T-cell (primary cell): ENCODE measurements at regions not wholly inside any gene's neighbourhood (a gene's known extent, or its start where the extent isn't known, plus 50 kb on each side); places are given as distances from the start of the nearest gene placed in this dataset.

Source experiments
- ATAC-seq, 4 experiments: fragments of 200-7000 bp in 3 of 4; fragments of 150-1000 bp in 1 of 4; cut with Tn5 transposase; replicated peaks in 1 of 4; 1 replicate in 3 of 4; 2 replicates in 1 of 4; pipeline ENCODE4 v1.10.0; 2021; ENCODE audit warnings: moderate library complexity in 3 of 4, mild to moderate bottlenecking in 2 of 4, moderate number of reproducible peaks in 1 of 4
- CTCF ChIA-PET, 2 donors: fragments of 300-600 bp; sonication (Branson Sonifier 250); formaldehyde crosslinking; loops; one replicate each; lab custom pipeline; 2022; ENCODE audit warnings: antibody characterized with exemption in 2 of 2; lab: Charles Lee
- POLR2A ChIA-PET, 2 donors: fragments of 300-600 bp; sonication (Branson Sonifier 250); formaldehyde crosslinking; loops; one replicate each; lab custom pipeline; 2022; ENCODE audit warnings: antibody characterized with exemption in 2 of 2; lab: Charles Lee
- DNase-seq, 35 experiments: peaks; one replicate each; pipeline versions ENCODE4 v3.0.0 to v3.0.0-alpha.2; 2013 to 2023
- H3K27ac ChIP-seq: one replicate; pipeline ENCODE4 v1.5.1; 2013; ENCODE audit warnings: low read length
- H3K27me3 ChIP-seq, 2 experiments: replicated peaks in 1 of 2; 1 replicate in 1 of 2; 2 replicates in 1 of 2; pipeline versions ENCODE4 v1.6.1 to v1.7.0; 2013; ENCODE audit warnings: low read length in 1 of 2, mixed read lengths in 1 of 2; ENCODE audit not compliant: control insufficient read depth in 2 of 2, insufficient read depth in 2 of 2; ENCODE audit errors: extremely low read depth in 1 of 2
- H3K36me3 ChIP-seq, 2 donors: 1 replicate in 1 of 2; 2 replicates in 1 of 2; pipeline versions ENCODE4 v1.6.1 to v1.7.0; 2013; ENCODE audit warnings: low read length in 1 of 2; ENCODE audit not compliant: control insufficient read depth in 2 of 2, insufficient read depth in 1 of 2; ENCODE audit errors: extremely low read depth in 1 of 2
- H3K4me1 ChIP-seq, 2 experiments: 1 replicate in 1 of 2; 2 replicates in 1 of 2; pipeline versions ENCODE4 v1.6.1 to v1.7.0; 2013; ENCODE audit warnings: low read length in 2 of 2, mixed read lengths in 1 of 2; ENCODE audit not compliant: insufficient read depth in 2 of 2, control insufficient read depth in 1 of 2; ENCODE audit errors: extremely low read depth in 1 of 2
- H3K4me3 ChIP-seq, 2 donors: 1 replicate in 1 of 2; 2 replicates in 1 of 2; pipeline versions ENCODE4 v1.5.1 to v1.7.0; 2013; ENCODE audit warnings: mild to moderate bottlenecking in 2 of 2, low read length in 1 of 2, moderate library complexity in 1 of 2; ENCODE audit not compliant: control insufficient read depth in 1 of 2; ENCODE audit errors: extremely low read depth in 1 of 2
- H3K9me3 ChIP-seq: 2 replicates; pipeline ENCODE4 v1.7.0; 2013
- H3K27ac Mint-ChIP-seq, 2 donors: one replicate each; pipeline ENCODE4 v1.8.0; 2020 to 2021; ENCODE audit warnings: mild to moderate bottlenecking in 2 of 2, mixed read lengths in 2 of 2
- H3K27me3 Mint-ChIP-seq, 2 donors: one replicate each; pipeline ENCODE4 v1.8.0; 2021 to 2022; ENCODE audit warnings: mixed read lengths in 2 of 2
- H3K36me3 Mint-ChIP-seq: one replicate; pipeline ENCODE4 v1.8.0; 2021; ENCODE audit warnings: mixed read lengths
- H3K4me1 Mint-ChIP-seq, 3 donors: one replicate each; pipeline ENCODE4 v1.8.0; 2020 to 2022; ENCODE audit warnings: mixed read lengths in 3 of 3, mild to moderate bottlenecking in 1 of 3
- H3K4me3 Mint-ChIP-seq, 3 donors: one replicate each; pipeline ENCODE4 v1.8.0; 2020 to 2022; ENCODE audit warnings: mild to moderate bottlenecking in 3 of 3, mixed read lengths in 3 of 3, moderate library complexity in 3 of 3
- H3K9me3 Mint-ChIP-seq, 3 donors: one replicate each; pipeline ENCODE4 v1.8.0; 2020 to 2022; ENCODE audit warnings: mixed read lengths in 3 of 3
- WGBS: methylation state at CpG from one replicate; pipeline ENCODE4 v1.1.5; 2013; ENCODE audit warnings: missing lambda C conversion rate; ENCODE audit not compliant: insufficient coverage; 5-methylcytosine and 5-hydroxymethylcytosine counted together

DNA sequence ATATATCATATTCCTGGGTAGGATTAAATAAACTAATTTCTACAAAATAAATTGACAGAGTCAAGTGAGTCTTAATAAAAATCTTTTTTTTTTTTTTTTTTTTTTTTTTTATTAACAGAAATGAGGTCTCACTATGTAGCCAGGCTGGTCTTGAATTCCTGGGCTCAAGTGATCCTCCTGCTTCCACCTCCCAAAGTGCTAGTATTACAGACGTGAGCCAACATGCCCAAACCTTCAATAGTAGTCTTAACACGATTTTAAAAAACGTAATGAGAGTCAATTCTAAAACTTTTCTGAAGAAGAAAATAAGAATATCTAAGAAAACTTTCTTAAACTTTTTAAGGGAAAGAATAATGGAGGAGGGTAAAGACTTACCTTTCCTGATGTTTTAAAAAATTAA lies 84.2 kb downstream of the YIPF5 start:
- Histone ChIP-seq H3K4me1 (no peaks in the 10 kb centered on the region), H3K27me3 (no peaks in the 10 kb centered on the region), H3K4me3 (no peak overlapping the region), H3K36me3 (no peaks in the 10 kb centered on the region), H3K9me3 (no peaks in the 10 kb centered on the region), H3K27ac (no peak overlapping the region)
- ATAC-seq (no peak), DNase-seq (no peak)
- WGBS = no CpG with 5 or more reads among the region's 3 CpGs
- no peak overlapping the region for H3K27ac Mint-ChIP-seq
- no peak overlapping the region for H3K4me3 Mint-ChIP-seq
- no peaks in the 10 kb centered on the region for H3K36me3 Mint-ChIP-seq
- peaks cover 0 to 5% of the 10 kb centered on the region in 2 donors for H3K27me3 Mint-ChIP-seq
- peaks cover 0 to 13% (median 7%) of the 10 kb centered on the region in 3 donors for H3K9me3 Mint-ChIP-seq
- CTCF ChIA-PET = no interaction called here
- peaks cover 0 to 8% (median 2%) of the 10 kb centered on the region in 3 donors for H3K4me1 Mint-ChIP-seq
- POLR2A ChIA-PET = no interaction called here

DNA sequence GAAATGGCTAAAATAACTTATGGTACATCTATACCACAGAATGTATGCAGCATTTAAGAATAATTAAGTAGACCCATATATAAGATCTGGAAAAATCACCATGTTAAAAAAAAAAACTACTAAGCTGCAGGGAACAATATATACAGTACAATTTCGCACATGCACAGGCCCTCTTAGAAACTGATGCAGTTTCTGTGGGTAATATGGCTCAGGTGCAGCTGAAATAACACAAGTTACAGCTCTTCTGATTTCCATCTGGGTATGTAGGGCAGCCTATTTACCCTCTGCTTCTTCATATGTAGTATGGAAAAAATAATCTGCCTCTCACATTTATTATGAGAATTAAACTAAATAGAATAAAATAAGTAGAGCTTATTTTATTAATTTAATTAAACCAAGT lies 82.9 kb downstream of the YIPF5 start:
- H3K4me1 Mint-ChIP-seq = peaks cover 0 to 8% (median 2%) of the 10 kb centered on the region in 3 donors

DNA sequence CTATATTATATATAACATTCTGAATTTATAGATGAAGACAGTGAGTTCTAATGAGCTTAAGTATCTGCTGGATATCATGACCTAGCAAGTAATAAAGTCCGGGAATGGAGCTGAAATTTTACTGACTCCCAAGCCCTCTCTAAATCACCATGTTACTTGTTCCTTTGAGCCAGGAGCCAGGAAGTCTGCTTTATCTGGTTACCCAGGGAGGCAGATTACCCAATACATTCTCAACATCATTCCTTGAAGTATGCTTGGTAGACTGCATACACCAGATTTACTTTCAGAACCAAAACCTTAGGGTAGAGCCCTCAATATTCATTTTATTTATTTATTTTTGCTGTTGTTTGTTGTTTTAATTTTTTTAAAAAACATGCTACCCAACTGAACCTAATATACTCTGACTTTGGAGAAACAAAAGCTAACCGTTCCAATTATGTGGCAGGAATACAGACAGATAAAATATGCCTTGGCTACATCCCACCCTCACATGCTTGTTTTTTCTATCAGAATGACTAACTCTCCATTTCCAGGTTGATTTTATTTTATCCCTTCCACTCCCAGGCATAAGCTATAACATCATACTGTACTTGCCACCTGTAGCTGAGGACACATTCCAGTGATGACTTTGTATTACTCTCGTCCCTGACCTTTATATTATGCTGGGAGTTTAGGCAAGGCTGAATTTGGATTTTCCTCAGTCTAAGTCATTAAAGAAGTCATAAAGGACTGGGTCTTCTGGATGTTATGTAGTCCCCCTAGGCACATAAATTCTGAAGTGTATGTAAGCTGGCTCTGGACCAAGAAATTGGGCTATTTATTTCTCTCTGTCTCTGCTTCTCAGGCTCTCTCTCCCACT lies 82.0 kb downstream of the YIPF5 start:
- Histone ChIP-seq H3K4me1 (no peaks in the 10 kb centered on the region), H3K9me3 (no peaks in the 10 kb centered on the region), H3K4me3 (no peak overlapping the region), H3K27ac (no peak overlapping the region), H3K27me3 (no peaks in the 10 kb centered on the region), H3K36me3 (no peaks in the 10 kb centered on the region)
- WGBS = no CpG with 5 or more reads among the region's 3 CpGs
- ATAC-seq (no peak), DNase-seq (no peak)
- Mint-ChIP-seq H3K9me3 (no peaks in the 10 kb centered on the region), H3K36me3 (no peaks in the 10 kb centered on the region), H3K27ac (no peak overlapping the region), H3K27me3 (peaks cover 1 to 4% of the 10 kb centered on the region in 2 donors), H3K4me1 (peaks cover 1 to 9% (median 4%) of the 10 kb centered on the region in 3 donors), H3K4me3 (no peak overlapping the region)
- ChIA-PET POLR2A (interaction anchor here in 1 of 2 donors (0.7 kb wide), 1 partner anchor 13 kb away, joined by 3 read pairs; no protein-coding TSS in a partner anchor), CTCF (no interaction called here)

More for the DNA sequence above, 82.9 kb downstream of the YIPF5 start:
- H3K27me3 Mint-ChIP-seq = peaks cover 1 to 4% of the 10 kb centered on the region in 2 donors
- no peak overlapping the region for H3K27ac Mint-ChIP-seq
- no peak overlapping the region for H3K4me3 Mint-ChIP-seq
- no peak overlapping the region for H3K27ac ChIP-seq
- H3K36me3 ChIP-seq = no peaks in the 10 kb centered on the region
- ATAC-seq (no peak), DNase-seq (no peak)
- no peaks in the 10 kb centered on the region for H3K9me3 ChIP-seq
- H3K27me3 ChIP-seq = no peaks in the 10 kb centered on the region
- no peaks in the 10 kb centered on the region for H3K36me3 Mint-ChIP-seq
- no peaks in the 10 kb centered on the region for H3K4me1 ChIP-seq
- WGBS = no CpG with 5 or more reads among the region's 1 CpG
- POLR2A ChIA-PET = no interaction called here
- no peaks in the 10 kb centered on the region for H3K9me3 Mint-ChIP-seq
- CTCF ChIA-PET = no interaction called here
- H3K4me3 ChIP-seq = no peak overlapping the region

DNA sequence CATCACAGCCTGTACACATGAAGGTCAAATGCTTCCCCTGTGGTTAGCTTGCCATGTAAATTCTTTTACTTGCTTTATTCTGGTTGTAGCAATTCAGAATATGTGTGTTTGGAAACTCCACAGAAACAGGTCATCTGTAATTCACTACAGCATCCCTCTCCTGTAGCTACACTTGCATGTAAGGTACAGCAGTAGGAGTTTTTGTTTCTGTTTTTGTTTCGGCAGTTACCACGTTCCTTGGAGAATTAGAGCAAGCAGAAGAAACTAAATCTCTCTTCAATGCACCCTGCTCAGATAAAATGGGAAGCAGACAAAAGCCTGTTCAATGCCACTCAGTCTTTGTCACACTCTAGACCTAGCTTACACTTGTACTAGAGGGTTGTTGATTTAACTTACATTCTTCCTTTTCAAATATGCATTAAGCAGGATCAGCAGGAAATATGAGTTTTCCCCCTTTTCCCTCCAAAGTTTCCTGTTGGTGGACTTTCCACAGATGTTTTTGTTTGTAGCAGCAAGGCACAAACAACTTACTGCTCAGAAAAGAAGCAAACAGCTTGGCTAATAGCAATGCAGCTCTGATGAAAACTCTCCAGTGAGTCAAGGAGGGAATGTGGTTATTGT lies 80.9 kb downstream of the YIPF5 start:
- no peak overlapping the region for H3K4me3 Mint-ChIP-seq
- peaks cover 7 to 15% (median 8%) of the 10 kb centered on the region in 3 donors for H3K4me1 Mint-ChIP-seq
- WGBS = no CpG with 5 or more reads among the region's 2 CpGs
- Histone ChIP-seq H3K36me3 (no peaks in the 10 kb centered on the region), H3K4me3 (no peak overlapping the region), H3K4me1 (no peaks in the 10 kb centered on the region), H3K27me3 (no peaks in the 10 kb centered on the region), H3K9me3 (no peaks in the 10 kb centered on the region), H3K27ac (no peak overlapping the region)
- no peaks in the 10 kb centered on the region for H3K36me3 Mint-ChIP-seq
- no peak for ATAC-seq
- peaks cover 1 to 4% of the 10 kb centered on the region in 2 donors for H3K27me3 Mint-ChIP-seq
- ChIA-PET CTCF (no interaction called here), POLR2A (interaction anchor here in 1 of 2 donors (0.7 kb wide), 1 partner anchor 11 kb away, joined by 3 read pairs; no protein-coding TSS in a partner anchor)
- H3K27ac Mint-ChIP-seq = no peak overlapping the region
- no peaks in the 10 kb centered on the region for H3K9me3 Mint-ChIP-seq
- no peak for DNase-seq

DNA sequence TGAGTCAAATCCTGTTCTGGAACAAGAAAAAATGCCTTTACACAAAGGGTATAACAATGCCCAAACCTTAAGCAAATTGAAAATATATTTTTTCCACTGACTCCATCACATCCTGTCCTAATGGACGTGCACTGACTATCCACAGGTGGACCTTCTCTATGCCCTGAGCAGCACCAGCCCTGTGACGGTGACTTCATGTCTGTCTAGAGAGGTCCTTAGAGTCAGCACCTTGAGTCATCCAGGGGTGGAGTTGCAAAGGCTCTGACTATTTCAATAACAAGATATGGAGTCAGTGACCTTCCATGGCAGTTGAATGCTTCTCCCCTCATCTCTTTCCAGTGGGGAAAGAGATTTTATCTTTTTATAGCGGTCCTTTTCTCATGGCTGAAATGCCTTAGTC lies 78.0 kb downstream of the YIPF5 start:
- Histone ChIP-seq H3K27ac (no peak overlapping the region), H3K36me3 (no peaks in the 10 kb centered on the region), H3K9me3 (no peaks in the 10 kb centered on the region), H3K4me3 (no peak overlapping the region), H3K27me3 (no peaks in the 10 kb centered on the region), H3K4me1 (no peaks in the 10 kb centered on the region)
- Mint-ChIP-seq H3K4me1 (peaks cover 7 to 21% (median 8%) of the 10 kb centered on the region in 3 donors), H3K27ac (no peak overlapping the region), H3K9me3 (peaks cover 0 to 7% (median 7%) of the 10 kb centered on the region in 3 donors), H3K27me3 (peaks cover 1 to 4% of the 10 kb centered on the region in 2 donors), H3K4me3 (no peak overlapping the region), H3K36me3 (no peaks in the 10 kb centered on the region)
- CTCF ChIA-PET = no interaction called here
- POLR2A ChIA-PET = no interaction called here
- ATAC-seq (no peak), DNase-seq (no peak)
- 69% methylated on average over 2 of the region's 3 CpGs for WGBS

DNA sequence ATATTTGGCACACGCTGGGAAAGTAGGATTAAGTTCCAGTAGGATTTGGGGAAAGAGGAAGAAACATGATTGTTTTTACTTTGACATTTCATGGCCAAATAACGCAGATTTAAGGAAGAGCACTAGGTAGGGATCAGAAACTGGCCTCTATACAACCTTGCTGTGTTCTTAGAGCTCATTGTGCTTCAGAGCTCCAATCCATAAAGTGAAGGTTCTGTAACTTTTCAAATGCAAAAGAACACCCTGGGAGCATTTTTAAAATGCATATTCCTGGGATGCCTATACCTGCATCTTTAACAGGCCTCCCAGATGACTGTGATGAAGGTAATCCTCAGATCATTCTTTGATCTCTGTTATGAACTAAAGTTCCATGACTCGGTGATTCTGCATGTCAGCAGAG lies 77.1 kb downstream of the YIPF5 start:
- H3K27me3 ChIP-seq = no peaks in the 10 kb centered on the region
- H3K27ac ChIP-seq = no peak overlapping the region
- DNase-seq (no peak), ATAC-seq (no peak)
- ChIA-PET CTCF (no interaction called here), POLR2A (no interaction called here)
- H3K4me3 ChIP-seq = no peak overlapping the region
- H3K4me1 ChIP-seq = no peaks in the 10 kb centered on the region
- H3K4me1 Mint-ChIP-seq = peaks cover 7 to 21% (median 8%) of the 10 kb centered on the region in 3 donors
- H3K9me3 Mint-ChIP-seq = peaks cover 0 to 11% (median 7%) of the 10 kb centered on the region in 3 donors
- 88% methylated on average over 2 of the region's 3 CpGs for whole genome bisulfite sequencing
- H3K27me3 Mint-ChIP-seq = peaks cover 1 to 7% of the 10 kb centered on the region in 2 donors
- H3K4me3 Mint-ChIP-seq = no peak overlapping the region
- H3K36me3 ChIP-seq = no peaks in the 10 kb centered on the region
- no peaks in the 10 kb centered on the region for H3K9me3 ChIP-seq
- H3K36me3 Mint-ChIP-seq = no peaks in the 10 kb centered on the region
- H3K27ac Mint-ChIP-seq = no peak overlapping the region
